Peyer's patch (tissue), 4 donors: ENCODE measurements at regions not wholly inside any gene's neighbourhood (a gene's known extent, or its start where the extent isn't known, plus 50 kb on each side); places are given as distances from the start of the nearest gene placed in this dataset.

Experiments
- POLR2A ChIP-seq, 2 donors: fragments of 450-650 bp; IDR thresholded peaks; one replicate each; pipeline ENCODE4 v1.5.1; 2017; ENCODE audit warnings: antibody characterized with exemption in 2 of 2, mild to moderate bottlenecking in 2 of 2, moderate library complexity in 2 of 2
- TF ChIP-seq, protein P1 (sequence below), 6 experiments: fragments of 450-650 bp in 4 of 6; fragments of 200-600 bp in 2 of 6; sonication (generic) in 1 of 6; IDR thresholded peaks; one replicate each; pipeline ENCODE4 v1.5.1; 2017 to 2019; ENCODE audit warnings: antibody characterized with exemption in 6 of 6, mild to moderate bottlenecking in 3 of 6, moderate library complexity in 1 of 6

DNA sequence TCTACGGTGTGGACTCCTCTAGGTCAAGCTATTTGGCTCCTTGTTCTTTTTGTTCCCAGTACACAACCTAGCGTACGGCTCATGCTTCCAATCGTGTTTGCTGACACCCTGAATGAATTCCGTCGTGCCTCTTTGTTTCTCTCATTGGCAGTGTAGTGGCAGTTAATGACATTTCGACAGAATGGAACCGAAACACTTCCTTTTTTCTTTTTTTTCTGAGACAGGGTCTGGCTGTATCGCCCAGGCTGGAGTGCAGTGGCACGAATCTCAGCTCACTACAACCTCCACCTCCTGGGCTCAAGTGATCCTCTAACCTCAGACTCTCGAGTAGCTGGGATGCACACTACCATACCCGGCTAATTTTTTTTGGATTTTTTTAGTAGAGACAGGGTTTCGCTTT, 113.3 kb upstream of the ATP6AP2 start:
- TF ChIP-seq, protein P1, sequence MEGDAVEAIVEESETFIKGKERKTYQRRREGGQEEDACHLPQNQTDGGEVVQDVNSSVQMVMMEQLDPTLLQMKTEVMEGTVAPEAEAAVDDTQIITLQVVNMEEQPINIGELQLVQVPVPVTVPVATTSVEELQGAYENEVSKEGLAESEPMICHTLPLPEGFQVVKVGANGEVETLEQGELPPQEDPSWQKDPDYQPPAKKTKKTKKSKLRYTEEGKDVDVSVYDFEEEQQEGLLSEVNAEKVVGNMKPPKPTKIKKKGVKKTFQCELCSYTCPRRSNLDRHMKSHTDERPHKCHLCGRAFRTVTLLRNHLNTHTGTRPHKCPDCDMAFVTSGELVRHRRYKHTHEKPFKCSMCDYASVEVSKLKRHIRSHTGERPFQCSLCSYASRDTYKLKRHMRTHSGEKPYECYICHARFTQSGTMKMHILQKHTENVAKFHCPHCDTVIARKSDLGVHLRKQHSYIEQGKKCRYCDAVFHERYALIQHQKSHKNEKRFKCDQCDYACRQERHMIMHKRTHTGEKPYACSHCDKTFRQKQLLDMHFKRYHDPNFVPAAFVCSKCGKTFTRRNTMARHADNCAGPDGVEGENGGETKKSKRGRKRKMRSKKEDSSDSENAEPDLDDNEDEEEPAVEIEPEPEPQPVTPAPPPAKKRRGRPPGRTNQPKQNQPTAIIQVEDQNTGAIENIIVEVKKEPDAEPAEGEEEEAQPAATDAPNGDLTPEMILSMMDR (IDR thresholded peaks at IDR 0.05) = no peak
- no peak for TF ChIP-seq POLR2A (IDR thresholded peaks at IDR 0.05)
